ENCODE measurements at regions not wholly inside any gene's neighbourhood (a gene's known extent, or its start where the extent isn't known, plus 50 kb on each side); places are given as distances from the start of the nearest gene placed in this dataset.

- Histone ChIP-seq H3K4me3 (no peak overlapping the region), H3K4me1 (replicated peaks in 1 of 2) (peaks cover 8 to 14% of the 10 kb centered on the region in 2 donors), H3K27ac (no peak overlapping the region)
- 47 to 85% (median 76%) methylated on average over 2 of the region's 2 CpGs; no CpG with 5 or more reads in 2 of the 10 experiments for WGBS, 10 experiments
- in situ Hi-C loops (cut with MboI; ENCODE audit: low pct_unique_long_range_greater_than_20kb in 2 of 9, low sequenced_read_pairs in 9 of 9, unreplicated experiment in 9 of 9) = no loop called here
- ATAC-seq (replicated peaks in 6 of 8) = peak in 7 of 8 experiments; percentile 40 to 82 (median 52)
These were observed 182.7 kb upstream of the FAT4 start for GRCh38 chr4:125131891-125132680.

- Histone ChIP-seq H3K4me3 (no peak overlapping the region), H3K27ac (no peak overlapping the region), H3K4me1 (replicated peaks in 1 of 2) (peaks cover 3 to 4% of the 10 kb centered on the region in 2 donors)
- WGBS, 10 experiments = 0 to 74% (median 41%) methylated on average over 1 to 3 of the region's 3 CpGs
- in situ Hi-C loops (cut with MboI; ENCODE audit: low pct_unique_long_range_greater_than_20kb in 2 of 9, low sequenced_read_pairs in 9 of 9, unreplicated experiment in 9 of 9) = no loop called here
- peak in 2 of 8 experiments; percentile 58 to 75 for ATAC-seq (replicated peaks in 6 of 8)
These were observed 189.5 kb upstream of the FAT4 start for GRCh38 chr4:125125276-125125675.

GRCh38 chr4:125123570-125124109, 191.1 kb upstream of the FAT4 start:
- Histone ChIP-seq H3K4me1 (replicated peaks in 1 of 2) (peaks cover 3 to 4% of the 10 kb centered on the region in 2 donors), H3K27ac (no peak overlapping the region), H3K4me3 (no peak overlapping the region)
- in situ Hi-C loops (cut with MboI; ENCODE audit: low pct_unique_long_range_greater_than_20kb in 2 of 9, low sequenced_read_pairs in 9 of 9, unreplicated experiment in 9 of 9) = no loop called here
- ATAC-seq (replicated peaks in 6 of 8) = no peak
- WGBS, 10 experiments = 50 to 100% (median 89%) methylated on average over 2 to 3 of the region's 3 CpGs; no CpG with 5 or more reads in 1 of the 10 experiments

GRCh38 chr4:125121581-125121980, 193.2 kb upstream of the FAT4 start:
- Histone ChIP-seq H3K27ac (no peak overlapping the region), H3K4me1 (replicated peaks in 1 of 2) (peaks cover 3 to 4% of the 10 kb centered on the region in 2 donors), H3K4me3 (no peak overlapping the region)
- in situ Hi-C loops (cut with MboI; ENCODE audit: low pct_unique_long_range_greater_than_20kb in 2 of 9, low sequenced_read_pairs in 9 of 9, unreplicated experiment in 9 of 9) = no loop called here
- no peak for ATAC-seq (replicated peaks in 6 of 8)

GRCh38 chr4:125116431-125116830, 198.3 kb upstream of the FAT4 start:
- no peak overlapping the region for H3K4me3 ChIP-seq
- no peak overlapping the region for H3K27ac ChIP-seq
- no peaks in the 10 kb centered on the region for H3K4me1 ChIP-seq (replicated peaks in 1 of 2)
- 0 to 100% (median 79%) methylated on average over 1 of the region's 1 CpG; no CpG with 5 or more reads in 1 of the 10 experiments for WGBS, 10 experiments
- in situ Hi-C loops (cut with MboI; ENCODE audit: low pct_unique_long_range_greater_than_20kb in 2 of 9, low sequenced_read_pairs in 9 of 9, unreplicated experiment in 9 of 9) = no loop called here
- no peak for ATAC-seq (replicated peaks in 6 of 8)

GRCh38 chr4:125115941-125116340, 198.8 kb upstream of the FAT4 start:
- ATAC-seq (replicated peaks in 6 of 8) = no peak
- H3K27ac ChIP-seq = no peak overlapping the region
- WGBS, 10 experiments = 67 to 100% (median 81%) methylated on average over 2 to 5 of the region's 5 CpGs
- H3K4me3 ChIP-seq = no peak overlapping the region
- H3K4me1 ChIP-seq (replicated peaks in 1 of 2) = no peaks in the 10 kb centered on the region
- in situ Hi-C loops (cut with MboI; ENCODE audit: low pct_unique_long_range_greater_than_20kb in 2 of 9, low sequenced_read_pairs in 9 of 9, unreplicated experiment in 9 of 9) = no loop called here

- in situ Hi-C loops (cut with MboI; ENCODE audit: low pct_unique_long_range_greater_than_20kb in 2 of 9, low sequenced_read_pairs in 9 of 9, unreplicated experiment in 9 of 9) = no loop called here
- no peaks in the 10 kb centered on the region for H3K4me1 ChIP-seq (replicated peaks in 1 of 2)
- ATAC-seq (replicated peaks in 6 of 8) = no peak
- no peak overlapping the region for H3K27ac ChIP-seq
- no peak overlapping the region for H3K4me3 ChIP-seq
- WGBS, 10 experiments = 13 to 100% (median 83%) methylated on average over 1 of the region's 1 CpG; no CpG with 5 or more reads in 1 of the 10 experiments
These were observed 199.3 kb upstream of the FAT4 start for GRCh38 chr4:125115476-125115875.

GRCh38 chr4:125112536-125112935, 202.2 kb upstream of the FAT4 start:
- H3K4me3 ChIP-seq = no peak overlapping the region
- in situ Hi-C loops (cut with MboI; ENCODE audit: low pct_unique_long_range_greater_than_20kb in 2 of 9, low sequenced_read_pairs in 9 of 9, unreplicated experiment in 9 of 9) = no loop called here
- H3K4me1 ChIP-seq (replicated peaks in 1 of 2) = no peaks in the 10 kb centered on the region
- WGBS, 10 experiments = 10 to 92% (median 70%) methylated on average over 1 to 3 of the region's 3 CpGs
- H3K27ac ChIP-seq = no peak overlapping the region
- no peak for ATAC-seq (replicated peaks in 6 of 8)

GRCh38 chr4:125111323-125111722, 203.4 kb upstream of the FAT4 start:
- Histone ChIP-seq H3K4me1 (replicated peaks in 1 of 2) (no peaks in the 10 kb centered on the region), H3K4me3 (no peak overlapping the region), H3K27ac (no peak overlapping the region)
- in situ Hi-C loops (cut with MboI; ENCODE audit: low pct_unique_long_range_greater_than_20kb in 2 of 9, low sequenced_read_pairs in 9 of 9, unreplicated experiment in 9 of 9) = no loop called here
- 0 to 100% (median 41%) methylated on average over 1 to 3 of the region's 3 CpGs; no CpG with 5 or more reads in 3 of the 10 experiments for WGBS, 10 experiments
- no peak for ATAC-seq (replicated peaks in 6 of 8)

- Histone ChIP-seq H3K4me1 (replicated peaks in 1 of 2) (peaks cover 0 to 15% of the 10 kb centered on the region in 2 donors), H3K4me3 (no peak overlapping the region), H3K27ac (no peak overlapping the region)
- WGBS, 10 experiments = 39 to 100% (median 94%) methylated on average over 2 of the region's 2 CpGs
- in situ Hi-C loops (cut with MboI; ENCODE audit: low pct_unique_long_range_greater_than_20kb in 2 of 9, low sequenced_read_pairs in 9 of 9, unreplicated experiment in 9 of 9) = no loop called here
- ATAC-seq (replicated peaks in 6 of 8) = peak in 3 of 8 experiments; percentile 27 to 87 (median 53)
These were observed 209.2 kb upstream of the FAT4 start for GRCh38 chr4:125105561-125105960.

- peaks cover 0 to 15% of the 10 kb centered on the region in 2 donors for H3K4me1 ChIP-seq (replicated peaks in 1 of 2)
- no peak for ATAC-seq (replicated peaks in 6 of 8)
- H3K27ac ChIP-seq = no peak overlapping the region
- 86 to 100% (median 94%) methylated on average over 1 to 2 of the region's 2 CpGs; no CpG with 5 or more reads in 3 of the 10 experiments for WGBS, 10 experiments
- H3K4me3 ChIP-seq = no peak overlapping the region
- in situ Hi-C loops (cut with MboI; ENCODE audit: low pct_unique_long_range_greater_than_20kb in 2 of 9, low sequenced_read_pairs in 9 of 9, unreplicated experiment in 9 of 9) = no loop called here
These were observed 210.1 kb upstream of the FAT4 start for GRCh38 chr4:125104616-125105015.

GRCh38 chr4:125101719-125102118, 213.0 kb upstream of the FAT4 start:
- in situ Hi-C loops (cut with MboI; ENCODE audit: low pct_unique_long_range_greater_than_20kb in 2 of 9, low sequenced_read_pairs in 9 of 9, unreplicated experiment in 9 of 9) = no loop called here

GRCh38 chr4:125097729-125098128, 217.0 kb upstream of the FAT4 start:
- WGBS, 10 experiments = 40 to 100% (median 50%) methylated on average over 1 to 2 of the region's 2 CpGs; no CpG with 5 or more reads in 1 of the 10 experiments
- no peak for ATAC-seq (replicated peaks in 6 of 8)

More at GRCh38 chr4:125101719-125102118, 213.0 kb upstream of the FAT4 start:
- peak in 1 of 8 experiments; percentile 15 for ATAC-seq (replicated peaks in 6 of 8)
- H3K4me3 ChIP-seq = no peak overlapping the region
- peaks cover 0 to 15% of the 10 kb centered on the region in 2 donors for H3K4me1 ChIP-seq (replicated peaks in 1 of 2)
- no peak overlapping the region for H3K27ac ChIP-seq
- WGBS, 10 experiments = 0 to 100% (median 93%) methylated on average over 1 to 3 of the region's 3 CpGs

More at GRCh38 chr4:125097729-125098128, 217.0 kb upstream of the FAT4 start:
- no peak overlapping the region for H3K4me3 ChIP-seq
- no peak overlapping the region for H3K27ac ChIP-seq
- in situ Hi-C loops (cut with MboI; ENCODE audit: low pct_unique_long_range_greater_than_20kb in 2 of 9, low sequenced_read_pairs in 9 of 9, unreplicated experiment in 9 of 9) = no loop called here
- peaks cover 0 to 3% of the 10 kb centered on the region in 2 donors for H3K4me1 ChIP-seq (replicated peaks in 1 of 2)

Measured in motor neuron (in vitro differentiated cells).